IMR-90 (cell line): ENCODE measurements at regions not wholly inside any gene's neighbourhood (a gene's known extent, or its start where the extent isn't known, plus 50 kb on each side); places are given as distances from the start of the nearest gene placed in this dataset.

ENCODE experiments used
- ATAC-seq: fragments of 200-7000 bp; cut with Tn5 transposase; 2 replicates; pipeline ENCODE4 v1.9.1; 2020; ENCODE audit warnings: low read depth, mild to moderate bottlenecking, moderate library complexity
- BruUV-seq: library from RNA; stranded (reverse); fragments of 400-500 nt; replicated peaks from 2 replicates; lab custom pipeline; 2021; lab: Mats Ljungman, UMichigan
- CTCF ChIA-PET: fragments of 300-600 bp; formaldehyde crosslinking; extraction: SDS; loops from one replicate; lab custom pipeline; 2021; ENCODE audit warnings: antibody characterized with exemption; lab: Yijun Ruan, JAX
- POLR2A ChIA-PET: fragments of 300-600 bp; sonication (Branson Sonifier 250); formaldehyde crosslinking; loops from one replicate; lab custom pipeline; 2022; ENCODE audit warnings: antibody characterized with exemption; ENCODE audit not compliant: unreplicated experiment; lab: Charles Lee
- DNase-seq: peaks from one replicate; pipeline ENCODE4 v3.0.0; 2013
- H2AFZ ChIP-seq: replicated peaks from 2 replicates; pipeline ENCODE3; 2013; ENCODE audit warnings: low read length, mild to moderate bottlenecking; ENCODE audit not compliant: poor library complexity
- H2AK5ac ChIP-seq: 2 replicates; pipeline ENCODE4 v1.6.1; 2013; ENCODE audit warnings: low read depth, low read length, inconsistent platforms
- H2AK9ac ChIP-seq: replicated peaks from 2 replicates; pipeline ENCODE3; 2013; ENCODE audit warnings: mild to moderate bottlenecking, low read depth, low read length, moderate library complexity; ENCODE audit not compliant: poor library complexity
- H2BK120ac ChIP-seq: 2 replicates; pipeline ENCODE4 v1.6.1; 2013; ENCODE audit warnings: low read depth, low read length, inconsistent platforms
- H2BK15ac ChIP-seq: 3 replicates; pipeline ENCODE4 v1.6.1; 2013; ENCODE audit warnings: low read depth, low read length, inconsistent platforms
- H2BK20ac ChIP-seq: 2 replicates; pipeline ENCODE4 v1.6.1; 2013; ENCODE audit warnings: low read depth, mild to moderate bottlenecking, inconsistent platforms, low read length, moderate library complexity
- H2BK5ac ChIP-seq: 2 replicates; pipeline ENCODE4 v1.6.1; 2013; ENCODE audit warnings: mild to moderate bottlenecking, low read depth, low read length, inconsistent platforms; ENCODE audit not compliant: poor library complexity, severe bottlenecking
- H3K14ac ChIP-seq: replicated peaks from 2 replicates; pipeline ENCODE4 v1.6.1; 2013; ENCODE audit warnings: low read depth, low read length, inconsistent platforms
- H3K18ac ChIP-seq: 2 replicates; pipeline ENCODE4 v1.6.1; 2013; ENCODE audit warnings: low read depth, low read length, control low read depth
- H3K23ac ChIP-seq: 2 replicates; pipeline ENCODE4 v1.6.1; 2013; ENCODE audit warnings: low read depth, low read length, inconsistent platforms
- H3K27ac ChIP-seq: 2 replicates; pipeline ENCODE4 v1.5.1; 2013; ENCODE audit warnings: mild to moderate bottlenecking, control low read depth, low read length; ENCODE audit not compliant: insufficient read depth
- H3K27me3 ChIP-seq: 2 replicates; pipeline ENCODE4 v1.6.1; 2013; ENCODE audit warnings: low read length; ENCODE audit not compliant: control insufficient read depth, insufficient read depth
- H3K36me3 ChIP-seq: 2 replicates; pipeline ENCODE4 v1.6.1; 2013; ENCODE audit warnings: low read length, mixed read lengths; ENCODE audit not compliant: control insufficient read depth, insufficient read depth
- H3K4ac ChIP-seq: 2 replicates; pipeline ENCODE4 v1.6.1; 2013; ENCODE audit warnings: low read depth, low read length, inconsistent platforms
- H3K4me1 ChIP-seq: 2 replicates; pipeline ENCODE4 v1.6.1; 2013; ENCODE audit warnings: low read length, mixed read lengths; ENCODE audit not compliant: control insufficient read depth, insufficient read depth
- H3K4me2 ChIP-seq: 2 replicates; pipeline ENCODE4 v1.6.1; 2013; ENCODE audit warnings: low read depth, mild to moderate bottlenecking, control low read depth, low read length, moderate library complexity
- H3K4me3 ChIP-seq: 2 replicates; pipeline ENCODE4 v1.5.1; 2013; ENCODE audit warnings: low read depth, mild to moderate bottlenecking, control low read depth, low read length, moderate library complexity; ENCODE audit not compliant: insufficient read depth
- H3K56ac ChIP-seq: 2 replicates; pipeline ENCODE4 v1.6.1; 2013; ENCODE audit warnings: low read length, inconsistent platforms; ENCODE audit not compliant: insufficient read depth; ENCODE audit errors: extremely low read depth
- H3K79me1 ChIP-seq, 2 experiments: 2 replicates each; pipeline ENCODE4 v1.6.1; 2013; ENCODE audit warnings: low read length in 2 of 2, inconsistent platforms in 1 of 2, low read depth in 1 of 2
- H3K9ac ChIP-seq: 2 replicates; pipeline ENCODE4 v1.6.1; 2013; ENCODE audit warnings: low read depth, low read length, control low read depth
- H3K9me1 ChIP-seq: 2 replicates; pipeline ENCODE4 v1.6.1; 2013; ENCODE audit warnings: low read length, inconsistent platforms; ENCODE audit not compliant: insufficient read depth
- H3K9me3 ChIP-seq: 2 replicates; pipeline ENCODE4 v1.6.1; 2013; ENCODE audit warnings: low read length; ENCODE audit not compliant: control insufficient read depth, insufficient read depth
- H4K20me1 ChIP-seq: 2 replicates; pipeline ENCODE4 v1.6.1; 2013; ENCODE audit warnings: low read length, inconsistent platforms; ENCODE audit not compliant: insufficient read depth
- H4K5ac ChIP-seq: 2 replicates; pipeline ENCODE4 v1.6.1; 2013; ENCODE audit warnings: mild to moderate bottlenecking, low read depth, low read length, control low read depth
- H4K8ac ChIP-seq, 2 experiments: 2 replicates each; pipeline ENCODE4 v1.6.1; 2013; ENCODE audit warnings: low read depth in 2 of 2, low read length in 2 of 2, control low read depth in 1 of 2, inconsistent platforms in 1 of 2
- H4K91ac ChIP-seq: 2 replicates; pipeline ENCODE4 v1.6.1; 2013; ENCODE audit warnings: low read depth, low read length, inconsistent platforms; ENCODE audit not compliant: insufficient read depth
- BHLHE40 ChIP-seq: fragments of 150-350 bp; IDR thresholded peaks from 2 replicates; pipeline ENCODE4 v1.6.1; 2016; ENCODE audit warnings: mild to moderate bottlenecking, low read depth, low read length
- CEBPB ChIP-seq: IDR thresholded peaks from 2 replicates; pipeline ENCODE4 v1.6.1; 2012; ENCODE audit warnings: low read depth, low read length, improper control_type of control experiment
- CHD1 ChIP-seq: IDR thresholded peaks from 2 replicates; pipeline ENCODE4 v1.6.1; 2012; ENCODE audit warnings: low read depth, low read length, improper control_type of control experiment
- CTCF ChIP-seq: conservative IDR thresholded peaks from 2 replicates; pipeline ENCODE4 v1.5.1; 2012; ENCODE audit warnings: mild to moderate bottlenecking, low read depth, low read length, improper control_type of control experiment
- ELK1 ChIP-seq: fragments of 150-350 bp; IDR thresholded peaks from 2 replicates; pipeline ENCODE4 v1.6.1; 2016; ENCODE audit warnings: low read depth, mild to moderate bottlenecking, low read length, moderate library complexity, borderline replicate concordance
- FOS ChIP-seq: fragments of 150-350 bp; IDR thresholded peaks from 2 replicates; pipeline ENCODE4 v1.6.1; 2016; ENCODE audit warnings: low read depth, low read length
- MAFK ChIP-seq: IDR thresholded peaks from 2 replicates; pipeline ENCODE4 v1.6.1; 2012; ENCODE audit warnings: low read depth, low read length, improper control_type of control experiment
- MAZ ChIP-seq: IDR thresholded peaks from 2 replicates; pipeline ENCODE4 v1.6.1; 2012; ENCODE audit warnings: low read depth, mild to moderate bottlenecking, low read length, improper control_type of control experiment, moderate library complexity, borderline replicate concordance
- NFE2L2 ChIP-seq: fragments of 150-350 bp; IDR thresholded peaks from 2 replicates; pipeline ENCODE4 v1.6.1; 2016; ENCODE audit warnings: low read depth, mild to moderate bottlenecking, low read length
- POLR2A ChIP-seq: IDR thresholded peaks from 2 replicates; pipeline ENCODE4 v1.6.1; 2012; ENCODE audit warnings: mild to moderate bottlenecking, low read depth, low read length
- RAD21 ChIP-seq: IDR thresholded peaks from 2 replicates; pipeline ENCODE4 v1.6.1; 2012; ENCODE audit warnings: low read length, improper control_type of control experiment
- RFX5 ChIP-seq: IDR thresholded peaks from 2 replicates; pipeline ENCODE4 v1.8.0; 2012; ENCODE audit warnings: low read depth, mild to moderate bottlenecking, low read length, moderate library complexity
- SMC3 ChIP-seq: fragments of 150-350 bp; IDR thresholded peaks from 2 replicates; pipeline ENCODE4 v1.6.1; 2016; ENCODE audit warnings: low read depth, mild to moderate bottlenecking, antibody characterized with exemption, low read length, moderate library complexity
- USF2 ChIP-seq: fragments of 150-350 bp; IDR thresholded peaks from 2 replicates; pipeline ENCODE4 v1.6.1; 2017; ENCODE audit warnings: mild to moderate bottlenecking, antibody characterized with exemption, low read length, low read depth
- WGBS, 2 experiments: methylation state at CpG; one replicate each; pipeline versions ENCODE4 v1.1.5 to v1.1.7; 2013; ENCODE audit warnings: missing lambda C conversion rate in 2 of 2; ENCODE audit not compliant: insufficient read length in 1 of 2; ENCODE audit errors: extremely low coverage in 2 of 2; 5-methylcytosine and 5-hydroxymethylcytosine counted together
- dilution Hi-C: fragments of 300-500 bp; cut with HindIII; formaldehyde crosslinking; loops from one replicate; pipeline ENCODE4 v1.14.3; 2018; ENCODE audit warnings: low sequenced_read_pairs; ENCODE audit not compliant: unreplicated experiment
- in situ Hi-C: fragments of 300-500 bp; cut with MboI; formaldehyde crosslinking; loops from 3 replicates; pipeline ENCODE4 v1.14.3; 2019; ENCODE audit warnings: low sequenced_read_pairs, inconsistent platforms, mixed read lengths
- intact Hi-C: fragments of 100-400 bp; cut with micrococcal nuclease; formaldehyde crosslinking; loops from 2 replicates; pipeline ENCODE4 v1.10.0; 2022

- Histone ChIP-seq H3K27ac (no peak overlapping the region), H2BK120ac (no peak overlapping the region), H3K4me2 (no peak overlapping the region), H3K27me3 (no peaks in the 10 kb centered on the region; the same call in 1 of the 2 replicates), H3K79me1 (no peaks in the 10 kb centered on the region), H3K14ac (no peak overlapping the region), H4K20me1 (no peaks in the 10 kb centered on the region), H2BK20ac (no peak overlapping the region), H4K5ac (no peak overlapping the region), H2AK9ac (no peak overlapping the region), H2BK15ac (no peak overlapping the region), H3K4me3 (no peak overlapping the region), H4K8ac (no peak overlapping the region), H3K9me3 (no peaks in the 10 kb centered on the region), H2AFZ (no peak overlapping the region), H3K4me1 (no peaks in the 10 kb centered on the region), H3K9ac (no peak overlapping the region), H3K23ac (no peak overlapping the region), H2AK5ac (no peak overlapping the region), H3K4ac (no peak overlapping the region), H3K56ac (no peak overlapping the region), H4K91ac (no peak overlapping the region), H2BK5ac (no peak overlapping the region), H3K36me3 (no peaks in the 10 kb centered on the region), H3K18ac (no peak overlapping the region), H3K9me1 (no peaks in the 10 kb centered on the region)
- TF ChIP-seq CHD1 (no peak), USF2 (no peak), CEBPB (no peak), ELK1 (no peak), MAZ (no peak), RAD21 (no peak), MAFK (no peak), FOS (no peak), POLR2A (no peak), RFX5 (no peak), BHLHE40 (no peak), NFE2L2 (no peak), SMC3 (no peak), CTCF (no peak)
- CTCF ChIA-PET = interaction anchor here (0.9 to 2.0 kb wide), 6 partner anchors 10 to 274 kb away, joined by 3 to 5 read pairs (median 4); no protein-coding TSS in a partner anchor
- POLR2A ChIA-PET = no interaction called here
- intact Hi-C loops (loop anchor here (1.0 to 10.0 kb wide), 5 partner anchors 157 to 461 kb away; no protein-coding TSS in a partner anchor), in situ Hi-C loops (loop anchor here (10.0 kb wide), 1 partner anchor 271 kb away; no protein-coding TSS in a partner anchor), dilution Hi-C loops (no loop called here)
- DNase-seq = no peak
- ATAC-seq = no peak
- BruUV-seq = no TSS peak
- no CpG with 5 or more reads among the region's 2 CpGs for WGBS, 2 experiments
These were observed 139.0 kb downstream of the PRDM13 start for GRCh38 chr6:99745651-99746050.
